ENCODE measurements at regions not wholly inside any gene's neighbourhood (a gene's known extent, or its start where the extent isn't known, plus 50 kb on each side); places are given as distances from the start of the nearest gene placed in this dataset.

DNA sequence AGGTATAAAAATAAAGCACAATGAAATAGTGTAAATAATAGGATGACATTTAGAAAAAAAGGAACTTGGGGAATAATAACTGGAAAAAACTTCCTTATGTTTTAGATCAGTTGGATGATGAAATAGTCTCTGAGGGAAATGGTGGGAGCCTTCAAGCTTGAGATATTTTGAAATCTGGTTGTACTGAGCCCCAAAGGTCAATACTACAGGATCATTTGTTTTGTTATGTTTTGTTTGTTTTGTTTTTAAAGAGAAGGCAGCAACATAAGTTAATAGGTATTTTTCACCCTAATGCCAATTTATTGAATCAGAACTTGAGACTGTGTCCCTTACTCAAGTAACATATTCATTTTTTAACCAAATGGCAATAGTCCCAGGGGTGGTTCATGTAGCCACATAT, 393.1 kb downstream of the ETS1 start:
- FAIRE-seq (no peak), DNase-seq (ENCODE audit: low read depth, low spot score) (no peak), ATAC-seq (no peak)
- intact Hi-C loops (cut with micrococcal nuclease; ENCODE audit: unreplicated experiment) = no loop called here
- Histone ChIP-seq H4K20me1 (ENCODE audit: control insufficient read depth, insufficient read depth) (no peaks in the 10 kb centered on the region), H3K4me1 (ENCODE audit: control insufficient read depth, insufficient read depth, low read length) (no peaks in the 10 kb centered on the region), H3K9ac (ENCODE audit: control insufficient read depth, insufficient read depth, low read length) (no peak overlapping the region), H2AFZ (ENCODE audit: control insufficient read depth, low read depth, low read length) (no peak overlapping the region), H3K9me3 (replicated peaks; ENCODE audit: control insufficient read depth, insufficient read depth, low read length) (no peaks in the 10 kb centered on the region), H3K4me2 (ENCODE audit: control insufficient read depth, insufficient read depth) (no peak overlapping the region), H3K79me2 (ENCODE audit: control insufficient read depth, insufficient read depth, low read length) (no peaks in the 10 kb centered on the region), H3K36me3 (ENCODE audit: control insufficient read depth in 2 of 2, insufficient read depth in 2 of 2, low read length in 1 of 2) (no peaks in the 10 kb centered on the region), H3K27me3 (replicated peaks in 1 of 2; ENCODE audit: control insufficient read depth in 2 of 2, insufficient read depth in 2 of 2, low read length in 1 of 2) (peaks cover 0 to 7% of the 10 kb centered on the region in 2 experiments; a peak in 1 of 4 replicates), H3K27ac (ENCODE audit: control insufficient read depth, insufficient read depth) (no peak overlapping the region), H3K4me3 (no peak overlapping the region)
- CTCF ChIA-PET = interaction anchor here (0.7 kb wide), 1 partner anchor 705 kb away, joined by 3 read pairs; no protein-coding TSS in a partner anchor
- SMC1A ChIA-PET (ENCODE audit: uncharacterized antibody, unreplicated experiment) = no interaction called here
- TF ChIP-seq MEF2A (IDR thresholded peaks at IDR 0.05; ENCODE audit: insufficient read depth, low read depth, low read length) = no peak
- no peak for TF ChIP-seq ZNF217 (IDR thresholded peaks at IDR 0.05)
- TF ChIP-seq SP1 (IDR thresholded peaks at IDR 0.05; ENCODE audit: low read depth, low read length) = no peak
- no peak for TF ChIP-seq ESRRA (IDR thresholded peaks at IDR 0.05; ENCODE audit: low read length)
- no peak for TF ChIP-seq ETV6 (conservative IDR thresholded peaks at IDR 0.05 in 1 of 2, IDR thresholded peaks at IDR 0.05 in 1 of 2; ENCODE audit: borderline replicate concordance in 1 of 2, low read depth in 1 of 2)
- no peak for TF ChIP-seq ZSCAN29 (IDR thresholded peaks at IDR 0.05)
- TF ChIP-seq NFYA (IDR thresholded peaks at IDR 0.05; ENCODE audit: borderline replicate concordance, low read depth, low read length) = no peak
- TF ChIP-seq NFXL1 (IDR thresholded peaks at IDR 0.05; ENCODE audit: borderline replicate concordance) = no peak
- TF ChIP-seq, protein P1, sequence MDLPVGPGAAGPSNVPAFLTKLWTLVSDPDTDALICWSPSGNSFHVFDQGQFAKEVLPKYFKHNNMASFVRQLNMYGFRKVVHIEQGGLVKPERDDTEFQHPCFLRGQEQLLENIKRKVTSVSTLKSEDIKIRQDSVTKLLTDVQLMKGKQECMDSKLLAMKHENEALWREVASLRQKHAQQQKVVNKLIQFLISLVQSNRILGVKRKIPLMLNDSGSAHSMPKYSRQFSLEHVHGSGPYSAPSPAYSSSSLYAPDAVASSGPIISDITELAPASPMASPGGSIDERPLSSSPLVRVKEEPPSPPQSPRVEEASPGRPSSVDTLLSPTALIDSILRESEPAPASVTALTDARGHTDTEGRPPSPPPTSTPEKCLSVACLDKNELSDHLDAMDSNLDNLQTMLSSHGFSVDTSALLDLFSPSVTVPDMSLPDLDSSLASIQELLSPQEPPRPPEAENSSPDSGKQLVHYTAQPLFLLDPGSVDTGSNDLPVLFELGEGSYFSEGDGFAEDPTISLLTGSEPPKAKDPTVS (IDR thresholded peaks at IDR 0.05; ENCODE audit: low read depth, low read length) = no peak
- no peak for TF ChIP-seq RBBP5 (conservative IDR thresholded peaks at IDR 0.05)
- no peak for TF ChIP-seq MTA3 (IDR thresholded peaks at IDR 0.05; ENCODE audit: borderline replicate concordance, low read length)
- TF ChIP-seq ATF7 (IDR thresholded peaks at IDR 0.05; ENCODE audit: low read depth) = no peak
- no peak for TF ChIP-seq MXI1 (IDR thresholded peaks at IDR 0.05; ENCODE audit: low read depth, low read length)
- in situ Hi-C loops (cut with MboI) = no loop called here
- POLR2A ChIA-PET = no interaction called here
- no TSS peak for BruUV-seq (replicated peaks)
- RAD21 ChIA-PET (ENCODE audit: unreplicated experiment) = no interaction called here

All from GM12878 (cell line).